Ammon's horn (tissue), 1 donor: ENCODE measurements at regions not wholly inside any gene's neighbourhood (a gene's known extent, or its start where the extent isn't known, plus 50 kb on each side); places are given as distances from the start of the nearest gene placed in this dataset.

Source experiments
- DNase-seq: peaks from one replicate; pipeline ENCODE4 v3.0.0-alpha.2; 2016; ENCODE audit warnings: low spot score

GRCh38 chr15:62547584-62547983 lies 382.5 kb upstream of the C2CD4B start:
- no peak for DNase-seq

DNA sequence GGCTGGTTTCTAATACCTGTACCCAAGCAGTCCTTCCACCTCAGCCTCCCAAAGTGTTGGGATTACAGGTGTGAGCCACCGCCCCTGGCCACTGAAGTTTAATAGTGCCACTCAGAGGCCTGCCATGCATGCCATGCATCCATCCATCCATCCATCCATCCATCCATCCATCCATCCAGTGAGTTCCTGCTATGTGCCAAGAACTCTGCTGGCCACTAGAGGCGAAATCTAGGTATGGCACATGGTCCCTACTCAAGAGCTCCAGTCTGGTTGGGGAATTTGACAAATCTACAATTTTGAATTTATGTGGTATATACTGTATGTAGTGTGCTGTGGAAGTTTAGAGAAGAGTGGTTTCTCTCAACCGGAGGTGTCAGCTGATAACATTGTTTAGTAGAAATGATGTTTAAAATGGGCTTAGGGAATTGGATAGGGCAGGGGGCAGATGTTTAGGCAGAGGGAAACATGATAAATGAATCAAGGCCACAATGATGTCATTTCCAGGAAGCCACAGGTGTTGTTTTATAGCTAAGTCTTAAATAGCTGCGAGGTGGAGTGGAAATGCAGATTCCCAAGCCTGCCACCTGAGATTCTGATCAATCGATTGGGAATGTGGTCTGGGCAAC lies 384.4 kb upstream of the C2CD4B start:
- no peak for DNase-seq

DNA sequence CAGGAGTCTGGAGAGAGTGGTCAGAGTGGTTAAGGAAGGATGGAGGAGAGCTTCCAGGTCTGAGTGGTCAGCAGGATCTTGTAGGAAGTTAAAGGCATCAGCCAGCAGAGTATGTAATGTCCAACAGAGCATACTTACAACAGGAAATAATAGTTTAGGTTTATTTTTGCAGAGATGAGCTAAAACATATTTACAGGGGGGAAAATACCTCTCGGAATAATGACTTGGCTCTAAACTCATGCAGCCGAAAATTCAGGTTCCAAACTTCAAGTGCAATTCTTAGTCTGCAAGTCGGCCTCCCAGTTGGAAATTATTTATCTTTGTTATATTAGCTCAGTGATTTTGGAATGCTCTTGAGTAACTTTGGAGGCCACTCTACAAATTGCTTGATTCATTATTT lies 385.0 kb upstream of the C2CD4B start:
- DNase-seq = no peak

DNA sequence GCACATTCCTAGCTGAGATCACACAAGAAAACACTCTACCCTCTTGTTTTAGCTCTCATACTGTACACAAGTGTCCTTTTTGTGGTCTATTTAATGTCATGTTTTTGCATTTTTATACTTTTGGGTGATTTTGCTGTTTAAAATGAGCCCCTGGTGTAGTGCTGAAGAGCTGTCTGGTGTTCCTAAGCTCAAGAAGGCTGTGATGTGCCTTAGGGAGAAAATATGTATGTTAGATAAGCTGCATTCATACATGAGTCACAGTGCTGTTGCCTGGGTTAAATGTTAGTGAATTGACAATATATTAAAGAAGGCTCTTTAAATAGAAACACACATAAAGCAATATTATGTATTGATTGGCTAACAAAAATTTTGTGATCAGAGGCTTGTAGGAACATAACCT lies 387.4 kb upstream of the C2CD4B start:
- DNase-seq = no peak

DNA sequence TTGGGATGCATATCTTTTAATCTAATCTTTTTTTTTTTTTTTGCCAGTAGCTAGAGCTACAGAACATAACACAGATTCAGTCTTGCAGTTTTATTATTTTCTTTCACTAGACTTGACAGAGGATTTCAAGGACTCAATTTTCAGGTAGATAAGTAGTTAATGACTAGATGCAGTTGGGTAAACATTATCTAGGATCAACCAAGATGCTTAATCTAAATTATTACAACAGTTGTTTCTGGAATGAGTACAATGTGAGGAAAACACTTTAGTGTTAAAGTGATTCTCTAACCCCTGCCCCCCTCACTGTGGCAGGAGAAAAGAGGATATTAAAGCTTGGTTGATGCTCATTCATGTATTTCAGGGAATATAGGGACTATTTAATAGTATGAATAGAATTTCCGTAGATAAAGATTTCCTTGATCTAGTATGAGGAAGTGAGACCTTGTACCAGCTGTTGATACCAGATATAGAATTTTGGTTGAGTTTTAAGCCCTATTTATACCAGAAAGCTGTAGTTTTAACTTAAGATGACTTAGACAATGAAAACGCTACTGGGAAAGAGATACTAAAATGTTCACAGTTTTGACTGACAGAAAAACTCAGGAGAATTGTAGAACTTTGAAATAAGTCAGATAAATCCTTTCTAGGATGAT lies 389.0 kb upstream of the C2CD4B start:
- no peak for DNase-seq

GRCh38 chr15:62558640-62559380 lies 393.7 kb upstream of the C2CD4B start:
- peak; percentile 7 for DNase-seq

DNA sequence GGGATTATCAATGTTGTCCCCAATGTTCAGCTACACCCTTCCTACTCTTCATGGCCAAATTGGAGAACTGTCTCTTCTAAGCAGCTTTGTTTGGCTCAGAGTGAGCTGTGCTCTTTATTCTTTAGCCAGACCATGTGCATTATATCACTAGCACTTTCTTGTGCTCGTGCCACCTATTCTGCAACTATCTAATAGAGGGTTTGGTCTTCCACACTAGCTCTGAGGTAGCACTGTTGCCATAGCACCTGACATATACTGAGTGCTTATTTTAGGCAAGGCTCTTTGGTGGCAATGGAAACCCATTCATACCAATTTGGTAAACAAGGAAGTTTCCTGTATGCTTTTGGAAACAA lies 394.3 kb upstream of the C2CD4B start:
- DNase-seq = no peak

GRCh38 chr15:62561059-62561519 lies 396.0 kb upstream of the C2CD4B start:
- no peak for DNase-seq

DNA sequence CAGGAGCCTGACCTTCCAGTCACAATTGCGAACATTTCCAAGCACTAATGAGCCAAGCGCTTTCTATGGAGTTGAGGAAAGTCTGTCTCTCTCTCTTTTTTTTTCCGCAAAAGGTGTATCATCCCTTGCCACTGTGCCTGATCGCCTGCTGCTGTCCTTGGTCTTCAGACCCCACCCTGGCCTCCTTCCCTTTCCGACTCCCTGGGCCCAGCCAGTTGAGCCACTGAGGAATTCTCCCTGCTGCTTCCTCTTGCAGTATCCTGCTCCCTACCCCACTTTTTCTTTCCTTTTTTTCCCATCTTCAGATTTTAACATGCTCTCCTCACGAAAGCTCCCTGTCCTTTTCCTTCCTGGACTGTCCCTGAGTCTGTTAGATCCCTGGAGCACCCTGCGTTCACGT lies 396.5 kb upstream of the C2CD4B start:
- DNase-seq = no peak

DNA sequence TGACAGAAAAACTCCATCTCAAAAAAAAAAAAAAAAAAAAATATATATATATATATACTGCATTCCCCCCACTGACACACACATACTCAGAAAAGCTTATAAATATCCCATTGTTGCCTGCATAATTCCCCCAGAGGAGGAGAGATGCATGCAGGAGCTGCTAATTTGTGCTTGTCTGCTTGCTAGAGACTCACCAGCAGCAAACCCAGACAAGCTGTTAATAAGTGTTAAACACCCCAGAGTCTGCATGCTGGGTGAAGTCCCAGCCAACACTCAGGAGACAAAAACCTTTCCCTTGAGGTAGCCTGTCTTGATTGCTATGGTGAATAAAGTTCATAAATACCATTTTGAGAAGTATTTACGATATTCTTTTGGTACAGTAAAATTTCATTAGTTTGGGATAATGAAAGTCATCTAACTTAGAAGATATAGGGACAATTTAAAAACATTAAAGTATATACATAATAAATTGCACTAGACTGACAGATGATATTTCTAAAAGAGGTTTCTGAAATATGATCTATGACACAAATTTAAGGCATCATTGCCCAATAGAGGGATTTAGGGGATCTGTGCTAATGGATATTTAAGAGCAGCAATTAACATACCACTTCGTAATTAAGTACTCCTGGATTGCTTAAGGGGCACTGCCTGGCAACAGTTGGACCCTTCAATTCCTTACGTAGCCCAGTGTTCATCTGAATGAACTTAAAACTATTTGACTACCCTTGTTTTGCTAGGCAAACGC lies 400.0 kb upstream of the C2CD4B start:
- DNase-seq = no peak

DNA sequence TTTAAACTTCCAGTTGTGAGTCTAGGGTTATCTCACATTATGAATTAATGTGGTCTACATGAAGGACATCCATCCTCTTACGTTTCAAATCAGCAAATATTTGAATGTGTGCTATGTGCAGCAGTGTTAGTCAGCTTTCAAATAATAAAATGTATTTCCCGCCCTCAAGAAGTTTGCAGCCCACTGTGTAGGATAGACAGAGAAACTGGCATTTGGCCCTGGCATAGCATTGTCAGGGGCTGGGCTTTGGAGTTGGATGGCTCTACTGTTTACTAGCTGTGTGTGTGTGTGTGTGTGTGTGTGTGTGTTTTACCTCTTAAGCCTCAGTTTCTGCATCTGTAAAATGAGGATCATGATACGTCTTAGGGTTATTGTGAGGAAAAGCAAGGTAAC lies 400.5 kb upstream of the C2CD4B start:
- no peak for DNase-seq

GRCh38 chr15:62566248-62566647 lies 401.2 kb upstream of the C2CD4B start:
- no peak for DNase-seq

DNA sequence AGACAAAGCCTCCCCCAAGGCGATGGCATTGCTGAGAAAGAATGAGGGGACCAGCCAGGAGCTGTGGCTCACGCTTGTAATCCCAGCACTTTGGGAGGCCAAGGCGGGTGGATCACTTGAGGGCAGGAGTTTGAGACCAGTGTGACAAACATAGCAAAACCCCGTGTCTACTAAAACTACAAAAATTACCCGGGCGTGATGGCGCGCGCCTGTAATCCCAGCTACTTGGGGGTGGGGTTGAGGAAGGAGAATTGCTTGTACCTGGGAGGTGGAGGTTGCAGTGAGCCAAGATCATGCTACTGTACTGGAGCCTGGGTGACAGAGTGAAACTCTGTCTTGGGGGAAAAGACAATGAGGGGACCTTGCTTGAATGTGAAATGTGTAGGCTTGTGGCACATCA lies 402.4 kb upstream of the C2CD4B start:
- DNase-seq = no peak

GRCh38 chr15:62568004-62568403 lies 402.9 kb upstream of the C2CD4B start:
- DNase-seq = no peak

DNA sequence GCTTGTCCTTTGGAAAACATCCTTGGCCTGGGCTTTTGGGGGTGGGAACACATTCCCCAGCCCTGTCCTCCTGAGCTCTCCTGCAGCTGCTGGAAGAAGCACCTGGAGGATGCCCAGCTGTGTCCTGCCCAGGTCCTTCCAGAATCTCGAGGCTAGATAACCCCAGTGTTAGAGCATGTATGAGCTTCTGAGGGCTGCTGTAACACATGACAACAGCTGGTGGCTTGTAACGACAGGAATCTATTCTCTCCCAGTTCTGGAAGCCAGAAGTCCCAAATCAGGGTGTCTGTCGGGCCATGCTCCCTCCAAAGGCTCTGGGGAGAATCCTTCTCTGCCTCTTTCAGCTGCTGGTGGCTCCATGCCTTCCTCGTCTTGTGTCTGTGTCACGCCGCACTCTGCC lies 403.6 kb upstream of the C2CD4B start:
- no peak for DNase-seq

DNA sequence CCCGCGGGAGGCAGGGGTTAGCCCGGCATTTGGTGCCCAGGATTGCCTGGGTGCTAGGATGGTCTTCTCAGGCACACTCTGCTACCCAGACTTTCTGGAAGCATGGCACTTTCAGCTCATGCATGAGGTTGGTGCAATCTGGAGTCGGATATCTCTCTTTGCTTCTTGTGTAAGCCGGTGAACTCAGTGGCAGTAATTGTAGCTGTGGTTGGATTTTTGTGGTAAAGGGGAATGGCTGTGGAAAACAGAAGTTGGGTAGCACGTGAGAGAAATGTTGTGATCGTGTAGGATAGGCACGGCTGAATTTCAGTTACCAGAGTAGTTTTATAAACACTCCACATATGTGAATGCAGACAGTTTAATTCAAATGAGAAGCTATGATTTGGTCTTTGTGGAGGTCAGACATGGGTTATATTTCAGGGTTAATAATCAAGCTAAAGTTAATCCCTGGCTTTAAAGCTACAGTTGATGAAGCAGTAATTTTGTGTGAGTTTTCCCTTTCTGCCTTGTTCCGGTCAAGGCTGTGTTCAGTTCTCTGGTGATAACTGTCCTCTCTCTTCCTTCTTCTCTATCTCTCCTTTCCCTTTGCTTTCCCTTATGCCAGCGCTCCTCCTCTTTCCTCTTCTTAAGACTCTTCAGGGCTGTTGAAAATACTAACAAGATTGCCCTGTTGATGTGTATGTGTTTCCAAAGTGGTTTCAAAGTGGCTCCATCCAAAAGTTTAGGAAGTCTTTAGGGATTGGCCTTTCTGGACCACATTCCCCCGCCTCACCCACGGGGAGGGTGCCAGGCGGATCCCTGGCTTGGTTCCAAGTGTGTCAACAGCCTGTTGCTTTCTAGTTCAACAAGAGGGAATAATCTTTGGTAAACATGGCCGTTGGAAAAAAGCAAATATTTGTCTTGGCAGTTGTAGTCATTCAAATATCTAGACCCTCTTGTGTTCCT lies 404.6 kb upstream of the C2CD4B start:
- peak; percentile 17 for DNase-seq

DNA sequence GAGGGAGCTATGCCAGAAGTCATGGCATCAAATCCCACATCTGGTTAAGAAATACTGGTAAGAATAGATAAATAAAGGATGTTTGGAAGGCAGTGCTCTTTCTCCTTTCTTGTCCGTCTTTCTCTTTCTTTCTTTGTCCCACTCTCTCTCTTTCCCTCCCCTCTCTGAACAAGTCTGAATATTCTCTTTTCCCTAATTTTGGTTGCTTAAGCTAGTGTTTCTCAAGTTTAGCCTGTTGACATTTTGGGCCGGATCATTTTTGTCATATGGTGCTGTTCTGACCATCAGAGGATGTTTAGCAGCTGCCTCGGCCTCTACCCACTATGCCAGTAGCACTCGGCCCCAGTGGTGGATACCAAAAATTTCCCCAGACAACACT lies 405.3 kb upstream of the C2CD4B start:
- no peak for DNase-seq

DNA sequence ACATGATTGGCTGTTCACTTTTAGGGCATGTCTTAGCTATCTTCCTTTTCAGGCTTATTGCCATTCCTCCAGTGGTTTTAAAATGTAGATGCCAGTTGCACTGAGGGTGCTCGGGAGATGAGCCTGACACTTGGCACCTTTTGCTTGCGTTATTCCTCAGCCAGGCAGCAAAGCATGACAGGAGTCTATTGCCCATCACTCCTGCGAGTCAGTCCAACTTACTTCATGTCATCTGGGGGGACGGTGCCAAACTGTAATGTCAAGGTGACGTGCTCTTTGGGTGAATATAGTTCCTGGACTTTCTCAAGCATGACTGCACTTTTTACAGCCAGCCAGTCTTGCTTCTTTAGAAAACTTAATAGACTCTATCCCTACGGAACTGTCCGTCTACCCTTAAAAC lies 406.0 kb upstream of the C2CD4B start:
- DNase-seq = no peak

DNA sequence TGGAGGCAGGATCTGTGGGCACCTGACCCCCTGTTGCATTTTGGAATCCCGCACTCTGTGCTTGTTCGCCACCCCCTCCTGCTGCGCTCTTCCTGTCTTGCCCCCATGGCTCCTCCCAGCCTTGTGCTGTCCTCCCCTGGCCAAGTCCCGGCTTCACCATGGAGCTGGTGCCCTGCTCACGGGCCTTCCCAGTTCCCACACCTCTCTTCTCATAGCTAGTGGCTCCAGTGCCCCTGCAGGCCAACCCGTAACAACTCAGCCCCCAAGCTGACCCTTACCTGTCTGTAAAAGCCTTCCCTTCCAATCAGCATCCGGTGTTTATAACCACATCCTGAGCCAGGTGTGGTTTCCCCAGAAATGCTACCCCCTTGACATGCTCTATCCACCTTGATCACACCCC lies 407.7 kb upstream of the C2CD4B start:
- no peak for DNase-seq

DNA sequence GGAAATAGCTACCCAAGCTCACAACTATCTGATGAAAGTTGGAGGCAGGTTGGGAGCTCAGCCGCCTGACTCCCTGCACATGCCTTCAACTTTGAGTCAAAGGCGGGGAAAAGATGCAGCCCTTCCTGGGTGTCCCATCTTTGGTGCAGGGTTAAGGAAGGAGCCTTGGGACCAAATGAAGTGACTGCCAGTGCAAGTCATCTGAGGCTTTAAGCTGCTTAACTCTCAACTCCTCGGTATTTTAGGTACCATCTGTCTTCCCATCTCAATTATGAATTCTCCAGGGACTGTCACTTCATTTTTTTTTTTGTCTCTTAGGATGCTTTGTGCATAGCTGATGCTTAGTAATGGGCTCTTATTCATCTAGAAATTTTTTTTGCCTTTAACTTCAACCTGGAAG lies 408.8 kb upstream of the C2CD4B start:
- DNase-seq = peak; percentile 12

DNA sequence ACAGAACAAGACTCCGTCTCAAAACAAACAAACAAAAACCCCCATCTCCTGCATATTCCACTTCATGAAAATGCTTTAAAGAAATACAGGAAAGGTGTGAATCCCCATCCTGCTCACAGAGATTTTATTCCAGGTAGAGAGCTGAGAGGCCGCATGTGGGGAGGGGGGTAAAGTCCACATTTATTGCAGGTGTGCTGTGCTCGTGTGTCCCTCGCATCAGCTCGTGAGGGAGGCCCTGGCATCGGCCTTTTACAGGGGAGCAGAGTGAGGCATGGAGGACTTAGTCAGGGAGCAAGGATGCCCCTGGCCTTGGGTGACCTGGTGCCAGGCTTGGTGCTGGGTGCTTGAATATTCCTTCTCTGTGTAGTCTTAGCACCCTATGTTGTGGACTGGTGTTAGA lies 413.5 kb upstream of the C2CD4B start:
- no peak for DNase-seq

- no peak for DNase-seq
Observed at GRCh38 chr15:62578960-62579359, 413.9 kb upstream of the C2CD4B start.
